GM12864 (cell line): ENCODE measurements at regions not wholly inside any gene's neighbourhood (a gene's known extent, or its start where the extent isn't known, plus 50 kb on each side); places are given as distances from the start of the nearest gene placed in this dataset.

Source experiments
- DNase-seq: peaks from one replicate; pipeline ENCODE4 v3.0.0-alpha.2; 2011; ENCODE audit warnings: low read depth
- H3K4me3 ChIP-seq: 2 replicates; pipeline ENCODE4 v1.5.1; 2011; ENCODE audit warnings: mild to moderate bottlenecking, low read depth, low read length, control low read depth
- CTCF ChIP-seq: IDR thresholded peaks from 2 replicates; pipeline ENCODE4 v1.5.1; 2011; ENCODE audit warnings: low read depth, mild to moderate bottlenecking, moderate library complexity, low read length, control low read depth, inconsistent platforms; ENCODE audit errors: missing control alignments

GRCh38 chr10:24097751-24098207 lies 111.2 kb upstream of the KIAA1217 start:
- no peak for TF ChIP-seq CTCF
- no peak overlapping the region for H3K4me3 ChIP-seq
- DNase-seq: no peak

GRCh38 chr10:24104895-24105294 lies 104.0 kb upstream of the KIAA1217 start:
- TF ChIP-seq CTCF: no peak
- DNase-seq: no peak
- no peak overlapping the region for H3K4me3 ChIP-seq

- no peak for DNase-seq
- no peak for TF ChIP-seq CTCF
- H3K4me3 ChIP-seq: no peak overlapping the region
Measured at GRCh38 chr10:24113901-24114300, 95.0 kb upstream of the KIAA1217 start.

GRCh38 chr10:24114556-24114955 lies 94.4 kb upstream of the KIAA1217 start:
- no peak for DNase-seq
- H3K4me3 ChIP-seq: no peak overlapping the region
- no peak for TF ChIP-seq CTCF

- H3K4me3 ChIP-seq: no peak overlapping the region
- no peak for DNase-seq
- no peak for TF ChIP-seq CTCF
Measured at GRCh38 chr10:24115403-24115802, 93.5 kb upstream of the KIAA1217 start.

- DNase-seq: no peak
- no peak overlapping the region for H3K4me3 ChIP-seq
- no peak for TF ChIP-seq CTCF
Measured at GRCh38 chr10:24118246-24118645, 90.7 kb upstream of the KIAA1217 start.

- no peak for TF ChIP-seq CTCF
- DNase-seq: no peak
- no peak overlapping the region for H3K4me3 ChIP-seq
Measured at GRCh38 chr10:24119896-24120295, 89.0 kb upstream of the KIAA1217 start.
